ENCODE measurements at regions not wholly inside any gene's neighbourhood (a gene's known extent, or its start where the extent isn't known, plus 50 kb on each side); places are given as distances from the start of the nearest gene placed in this dataset.

DNA sequence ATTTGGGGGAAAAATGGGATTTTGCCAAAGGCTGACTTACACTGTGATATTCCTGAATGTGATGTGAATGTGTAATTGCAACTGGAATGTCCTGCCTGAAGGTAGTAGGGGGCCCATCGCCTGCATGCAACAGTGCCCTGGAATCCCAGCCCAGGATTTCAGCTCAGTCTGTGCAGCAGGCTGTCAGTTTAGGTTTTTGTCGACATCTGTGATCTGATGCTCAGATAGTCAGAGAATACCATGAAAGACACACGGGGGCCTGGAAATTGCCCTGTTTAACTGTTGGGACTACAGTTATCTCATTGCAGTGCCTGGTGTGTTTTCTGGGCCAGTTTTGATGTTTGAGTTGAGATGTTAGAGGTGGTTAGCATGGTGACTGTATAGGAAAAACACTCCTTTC lies 84.5 kb upstream of the HK2 start:
- ATAC-seq (no peak), DNase-seq (no peak)
- H3K36me3 ChIP-seq, result no peaks in the 10 kb centered on the region
- no peak overlapping the region for H3K4me3 ChIP-seq
- H3K27me3 ChIP-seq, result no peaks in the 10 kb centered on the region
- TF ChIP-seq, protein P1, sequence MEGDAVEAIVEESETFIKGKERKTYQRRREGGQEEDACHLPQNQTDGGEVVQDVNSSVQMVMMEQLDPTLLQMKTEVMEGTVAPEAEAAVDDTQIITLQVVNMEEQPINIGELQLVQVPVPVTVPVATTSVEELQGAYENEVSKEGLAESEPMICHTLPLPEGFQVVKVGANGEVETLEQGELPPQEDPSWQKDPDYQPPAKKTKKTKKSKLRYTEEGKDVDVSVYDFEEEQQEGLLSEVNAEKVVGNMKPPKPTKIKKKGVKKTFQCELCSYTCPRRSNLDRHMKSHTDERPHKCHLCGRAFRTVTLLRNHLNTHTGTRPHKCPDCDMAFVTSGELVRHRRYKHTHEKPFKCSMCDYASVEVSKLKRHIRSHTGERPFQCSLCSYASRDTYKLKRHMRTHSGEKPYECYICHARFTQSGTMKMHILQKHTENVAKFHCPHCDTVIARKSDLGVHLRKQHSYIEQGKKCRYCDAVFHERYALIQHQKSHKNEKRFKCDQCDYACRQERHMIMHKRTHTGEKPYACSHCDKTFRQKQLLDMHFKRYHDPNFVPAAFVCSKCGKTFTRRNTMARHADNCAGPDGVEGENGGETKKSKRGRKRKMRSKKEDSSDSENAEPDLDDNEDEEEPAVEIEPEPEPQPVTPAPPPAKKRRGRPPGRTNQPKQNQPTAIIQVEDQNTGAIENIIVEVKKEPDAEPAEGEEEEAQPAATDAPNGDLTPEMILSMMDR (IDR thresholded peaks at IDR 0.05), result no peak
- no peaks in the 10 kb centered on the region for H3K9me3 ChIP-seq
- no peaks in the 10 kb centered on the region for H3K4me1 ChIP-seq
- intact Hi-C loops (cut with DNase I), result no loop called here
- H3K27ac ChIP-seq, result no peak overlapping the region

DNA sequence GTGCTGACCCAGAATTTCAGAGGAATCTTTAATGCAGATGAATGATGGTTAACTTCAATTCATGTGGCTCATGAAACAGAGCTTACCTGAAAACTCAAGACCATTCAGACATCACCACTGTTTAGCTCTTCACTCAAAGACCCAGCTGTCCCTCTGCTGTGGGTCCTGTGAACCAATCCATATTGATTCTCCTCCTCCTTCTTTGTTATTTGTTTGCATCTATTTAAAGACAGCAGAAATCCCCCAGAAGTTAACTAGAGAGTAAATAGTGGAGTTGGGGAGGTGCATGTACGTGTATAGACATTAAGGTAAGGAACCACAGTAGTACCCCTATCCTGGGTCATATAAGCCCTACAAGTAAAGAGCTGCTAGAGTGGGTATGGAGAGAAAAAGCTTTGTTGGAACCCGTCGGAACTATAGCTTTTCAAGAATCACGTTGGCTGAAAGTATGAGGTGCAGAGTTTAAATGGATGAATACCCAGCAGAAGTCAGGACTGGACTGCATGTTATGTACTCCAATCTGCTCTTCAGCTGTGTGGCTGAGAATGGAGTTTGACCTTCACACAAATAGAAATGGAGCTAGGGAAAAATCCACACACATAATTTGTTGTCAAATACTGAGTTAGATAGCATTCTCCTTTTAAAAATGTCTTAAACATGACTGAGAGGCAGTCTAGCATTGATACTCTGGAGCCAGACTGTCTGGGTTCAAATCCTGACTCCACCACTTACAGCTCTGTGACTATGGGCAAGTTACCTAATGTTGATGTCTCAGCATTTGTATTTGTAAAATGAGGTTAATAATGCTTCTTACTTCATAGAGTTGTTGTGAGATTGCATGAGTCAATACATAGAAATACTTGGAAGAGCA lies 81.7 kb upstream of the HK2 start:
- Histone ChIP-seq H3K9me3 (peaks cover 12% of the 10 kb centered on the region), H3K4me1 (no peaks in the 10 kb centered on the region), H3K27me3 (no peaks in the 10 kb centered on the region), H3K36me3 (no peaks in the 10 kb centered on the region), H3K4me3 (no peak overlapping the region), H3K27ac (no peak overlapping the region)
- intact Hi-C loops (cut with DNase I), result no loop called here
- TF ChIP-seq, protein P1 (IDR thresholded peaks at IDR 0.05), result no peak
- ATAC-seq (no peak), DNase-seq (no peak)

DNA sequence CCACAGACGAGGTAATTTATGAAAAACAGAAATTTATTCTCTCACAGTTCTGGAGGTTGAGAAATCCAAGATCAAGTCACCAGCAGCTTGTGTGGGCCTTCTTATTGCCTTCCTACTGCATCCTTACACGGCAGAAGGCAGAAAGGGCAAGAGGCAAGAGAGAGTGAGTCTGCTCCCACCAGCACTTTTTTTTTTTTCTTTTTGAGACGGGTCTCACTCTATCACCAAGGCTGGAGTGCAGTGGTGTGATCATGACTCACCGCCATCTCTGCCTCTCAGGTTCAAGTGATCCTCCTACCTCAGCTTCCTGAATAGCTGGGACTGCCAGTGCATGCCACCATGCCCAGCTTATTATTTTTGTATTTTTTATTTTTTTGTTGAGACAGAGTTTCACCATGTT lies 78.5 kb upstream of the HK2 start:
- H3K36me3 ChIP-seq, result no peaks in the 10 kb centered on the region
- intact Hi-C loops (cut with DNase I), result no loop called here
- H3K9me3 ChIP-seq, result peaks cover 12% of the 10 kb centered on the region
- no peak overlapping the region for H3K4me3 ChIP-seq
- no peaks in the 10 kb centered on the region for H3K27me3 ChIP-seq
- no peaks in the 10 kb centered on the region for H3K4me1 ChIP-seq
- no peak for ATAC-seq
- TF ChIP-seq, protein P1 (IDR thresholded peaks at IDR 0.05), result no peak
- H3K27ac ChIP-seq, result no peak overlapping the region
- DNase-seq, result no peak

DNA sequence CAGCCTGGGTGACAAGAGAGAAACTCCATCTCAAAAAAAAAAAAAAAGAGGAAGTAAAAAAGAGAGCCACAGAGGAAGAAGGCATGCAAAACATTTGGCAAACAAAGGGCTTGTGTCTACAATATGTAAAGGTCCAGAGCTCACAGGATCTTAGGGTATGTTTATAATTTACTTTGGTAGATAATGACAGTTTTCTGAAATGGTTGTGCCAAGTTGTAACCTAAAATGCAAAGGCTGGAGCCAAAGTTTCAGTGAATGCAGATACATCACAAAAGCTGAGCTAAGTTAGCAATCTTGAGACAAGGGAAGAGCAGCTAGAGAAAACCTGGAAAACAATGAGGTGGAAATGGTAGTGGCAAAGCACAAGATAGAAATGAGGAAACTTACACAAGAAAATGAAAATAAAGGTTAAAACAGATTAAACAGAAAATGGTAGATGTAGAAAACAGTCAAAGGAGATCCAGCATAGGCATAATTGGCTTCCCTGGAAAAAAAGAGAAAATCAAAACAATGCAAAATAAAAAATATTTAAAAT lies 77.5 kb upstream of the HK2 start:
- ATAC-seq, result no peak
- no peaks in the 10 kb centered on the region for H3K27me3 ChIP-seq
- H3K9me3 ChIP-seq, result peaks cover 12% of the 10 kb centered on the region
- DNase-seq, result no peak
- TF ChIP-seq, protein P1 (IDR thresholded peaks at IDR 0.05), result no peak
- H3K4me3 ChIP-seq, result no peak overlapping the region
- no peak overlapping the region for H3K27ac ChIP-seq
- H3K4me1 ChIP-seq, result peaks cover 5% of the 10 kb centered on the region
- H3K36me3 ChIP-seq, result no peaks in the 10 kb centered on the region
- intact Hi-C loops (cut with DNase I), result no loop called here

DNA sequence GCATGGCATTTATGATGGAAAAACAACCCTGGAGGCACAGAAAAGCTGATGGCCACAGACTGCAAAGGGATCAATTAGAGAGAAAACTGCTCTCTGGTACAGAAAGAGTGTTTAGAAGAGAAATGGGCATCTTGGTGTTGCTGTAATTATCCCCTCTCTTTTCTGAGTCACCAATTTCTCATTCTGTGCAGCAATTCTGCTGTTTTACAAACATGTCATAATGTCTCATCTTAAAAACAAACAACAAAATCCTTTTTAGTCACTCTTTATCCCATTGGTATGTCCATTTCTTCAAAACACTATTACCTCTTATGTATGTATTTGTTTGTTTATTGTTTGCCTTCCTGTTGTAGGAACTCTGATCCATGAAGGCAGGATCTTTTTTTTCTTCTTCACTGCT lies 73.9 kb upstream of the HK2 start:
- intact Hi-C loops (cut with DNase I), result no loop called here
- TF ChIP-seq, protein P1 (IDR thresholded peaks at IDR 0.05), result no peak
- Histone ChIP-seq H3K27ac (no peak overlapping the region), H3K9me3 (peaks cover 12% of the 10 kb centered on the region), H3K4me3 (no peak overlapping the region), H3K36me3 (no peaks in the 10 kb centered on the region), H3K4me1 (peaks cover 18% of the 10 kb centered on the region), H3K27me3 (no peaks in the 10 kb centered on the region)
- ATAC-seq (no peak), DNase-seq (no peak)

Measured in upper lobe of right lung (tissue), 1 donor.